ENCODE measurements at regions not wholly inside any gene's neighbourhood (a gene's known extent, or its start where the extent isn't known, plus 50 kb on each side); places are given as distances from the start of the nearest gene placed in this dataset.

- Histone ChIP-seq H3K4me1 (replicated peaks in 1 of 4; ENCODE audit: control insufficient read depth in 3 of 4, insufficient read depth in 4 of 4, low read length in 3 of 4) (peaks cover 2 to 10% (median 4%) of the 10 kb centered on the region in 4 experiments; a peak in 5 of 7 replicates), H2BK15ac (ENCODE audit: low read length) (no peak overlapping the region), H3K4me2 (ENCODE audit: insufficient read depth in 1 of 2, low read depth in 2 of 2, low read length in 2 of 2) (no peak overlapping the region), H3K18ac (ENCODE audit: extremely low read depth, low read length) (no peak overlapping the region), H2BK120ac (replicated peaks; ENCODE audit: low read depth, low read length) (no peak overlapping the region), H2BK12ac (ENCODE audit: low read depth, low read length) (no peak overlapping the region), H4K91ac (replicated peaks; ENCODE audit: insufficient read length, low read length) (no peak overlapping the region), H3K79me1 (ENCODE audit: low read depth, low read length) (no peaks in the 10 kb centered on the region), H4K20me1 (replicated peaks in 1 of 2; ENCODE audit: control insufficient read depth in 1 of 2, insufficient read depth in 2 of 2, low read length in 2 of 2) (no peaks in the 10 kb centered on the region), H3K14ac (ENCODE audit: insufficient read length) (no peak overlapping the region), H3K27me3 (replicated peaks in 1 of 4; ENCODE audit: control insufficient read depth in 3 of 4, extremely low read depth in 1 of 4, insufficient read depth in 3 of 4, low read length in 3 of 4) (peaks cover 0 to 2% (median 0%) of the 10 kb centered on the region in 4 experiments; a peak in 1 of 7 replicates), H3K4ac (replicated peaks; ENCODE audit: insufficient read length, low read depth, low read length) (no peak overlapping the region), H3K23ac (ENCODE audit: insufficient read length) (no peak overlapping the region), H3K9ac (replicated peaks in 1 of 4; ENCODE audit: extremely low read depth in 1 of 4, low read depth in 3 of 4, low read length in 3 of 4) (no peak overlapping the region), H2AFZ (ENCODE audit: low read length) (no peak overlapping the region), H3K36me3 (ENCODE audit: control insufficient read depth in 2 of 4, insufficient read depth in 4 of 4, low read length in 3 of 4) (0 out of 8 replicates have a peak, but pooled peaks cover 0 to 5% (median 0%) of the 10 kb centered on the region in 4 experiments), H3K23me2 (ENCODE audit: low read depth, low read length) (no peaks in the 10 kb centered on the region; the same call in 1 of the 2 replicates), H4K5ac (ENCODE audit: insufficient read length, low read depth, low read length) (no peak overlapping the region), H3K56ac (replicated peaks; ENCODE audit: insufficient read length, low read depth, low read length) (no peak overlapping the region), H4K8ac (ENCODE audit: extremely low read depth, insufficient read depth, low read length) (no peak overlapping the region), H2BK20ac (ENCODE audit: low read length) (no peak overlapping the region), H2AK5ac (ENCODE audit: low read depth, low read length) (no peak overlapping the region), H3K4me3 (ENCODE audit: extremely low read depth in 1 of 4, insufficient read depth in 2 of 4, low read depth in 3 of 4, low read length in 4 of 4) (no peak overlapping the region), H3K27ac (ENCODE audit: low read depth, low read length) (no peak overlapping the region), H2BK5ac (ENCODE audit: low read depth, low read length) (no peak overlapping the region), H3K9me3 (ENCODE audit: insufficient read depth in 2 of 2, low read depth in 1 of 2, low read length in 1 of 2) (peaks cover 4% of the 10 kb centered on the region in 2 experiments; a peak in 3 of 4 replicates), H3K79me2 (ENCODE audit: control insufficient read depth in 1 of 2, insufficient read depth in 2 of 2, low read length in 2 of 2) (no peaks in the 10 kb centered on the region)
- 83% methylated on average over 7 of the region's 7 CpGs; no CpG with 5 or more reads in 1 of the 2 experiments for WGBS, 2 experiments (ENCODE audit: extremely low coverage in 1 of 2, insufficient coverage in 1 of 2, insufficient read length in 1 of 2, insufficient replicate concordance in 2 of 2, low coverage in 1 of 2, low lambda C conversion rate in 2 of 2, missing lambda C conversion rate in 1 of 2)
- ChIA-PET CTCF (ENCODE audit: partially characterized antibody) (interaction anchor here (1.0 kb wide), 2 partner anchors 10 to 53 kb away, joined by 3 to 4 read pairs; no protein-coding TSS in a partner anchor), POLR2A (ENCODE audit: partially characterized antibody) (no interaction called here)
- TF ChIP-seq TAF1 (IDR thresholded peaks at IDR 0.05; ENCODE audit: low read depth, low read length) = no peak
- peak; percentile 87 for TF ChIP-seq MAFK (IDR thresholded peaks at IDR 0.05; ENCODE audit: low read depth, low read length)
- FAIRE-seq (no peak), DNase-seq (ENCODE audit: low read depth in 1 of 2, low spot score in 2 of 2) (no peak)
Observed at GRCh38 chr18:6609666-6610264, 119.8 kb upstream of the ARHGAP28 start.
